H9 (cell line): ENCODE measurements at regions not wholly inside any gene's neighbourhood (a gene's known extent, or its start where the extent isn't known, plus 50 kb on each side); places are given as distances from the start of the nearest gene placed in this dataset.

Experiments used
- DNase-seq: peaks from one replicate; pipeline ENCODE4 v3.0.0-alpha.2; 2017
- H2AFZ ChIP-seq: one replicate; pipeline ENCODE4 v1.6.1; 2013; ENCODE audit warnings: mild to moderate bottlenecking, low read length, control low read depth, moderate library complexity
- H2AK5ac ChIP-seq: 2 replicates; pipeline ENCODE4 v1.6.1; 2013; ENCODE audit warnings: low read length, control low read depth, mixed read lengths; ENCODE audit not compliant: insufficient read length
- H2BK120ac ChIP-seq: one replicate; pipeline ENCODE4 v1.6.1; 2013; ENCODE audit warnings: low read depth, mild to moderate bottlenecking, low read length, control low read depth, inconsistent platforms; ENCODE audit not compliant: poor library complexity, severe bottlenecking
- H2BK12ac ChIP-seq: 2 replicates; pipeline ENCODE4 v1.6.1; 2013; ENCODE audit warnings: low read length, control low read depth, mixed read lengths, low read depth; ENCODE audit not compliant: insufficient read length
- H2BK15ac ChIP-seq: 2 replicates; pipeline ENCODE4 v1.6.1; 2013; ENCODE audit warnings: low read depth, low read length, control low read depth
- H2BK20ac ChIP-seq: one replicate; pipeline ENCODE4 v1.6.1; 2013; ENCODE audit warnings: low read depth, mild to moderate bottlenecking, low read length, control low read depth, inconsistent platforms; ENCODE audit not compliant: poor library complexity, severe bottlenecking
- H2BK5ac ChIP-seq: 2 replicates; pipeline ENCODE4 v1.6.1; 2013; ENCODE audit warnings: low read length, control low read depth, mixed read lengths; ENCODE audit not compliant: insufficient read length
- H3K14ac ChIP-seq: 2 replicates; pipeline ENCODE4 v1.6.1; 2013; ENCODE audit warnings: low read length, control low read depth; ENCODE audit not compliant: insufficient read depth
- H3K18ac ChIP-seq: 2 replicates; pipeline ENCODE4 v1.6.1; 2013; ENCODE audit warnings: low read depth, mild to moderate bottlenecking, mixed read lengths, low read length, control low read depth; ENCODE audit not compliant: insufficient read length
- H3K23ac ChIP-seq: 2 replicates; pipeline ENCODE4 v1.6.1; 2013; ENCODE audit warnings: low read length, control low read depth, mixed read lengths, low read depth; ENCODE audit not compliant: insufficient read length
- H3K23me2 ChIP-seq: 2 replicates; pipeline ENCODE4 v1.6.1; 2013; ENCODE audit warnings: low read depth, mild to moderate bottlenecking, mixed read lengths, low read length, control low read depth; ENCODE audit not compliant: insufficient read length, poor library complexity, severe bottlenecking
- H3K27ac ChIP-seq: 2 replicates; pipeline ENCODE4 v1.5.1; 2013; ENCODE audit warnings: low read length, control low read depth, mixed read lengths, low read depth; ENCODE audit not compliant: insufficient read length
- H3K27me3 ChIP-seq: 2 replicates; pipeline ENCODE4 v1.6.1; 2013; ENCODE audit warnings: low read length, control low read depth, inconsistent platforms; ENCODE audit not compliant: insufficient read depth
- H3K4ac ChIP-seq: 2 replicates; pipeline ENCODE4 v1.6.1; 2013; ENCODE audit warnings: low read depth, mild to moderate bottlenecking, control low read depth, inconsistent platforms, low read length, moderate library complexity
- H3K4me1 ChIP-seq: 2 replicates; pipeline ENCODE4 v1.6.1; 2013; ENCODE audit warnings: low read length, control low read depth, inconsistent platforms; ENCODE audit not compliant: insufficient read depth
- H3K4me2 ChIP-seq: 2 replicates; pipeline ENCODE4 v1.6.1; 2013; ENCODE audit warnings: low read length, control low read depth, mixed read lengths; ENCODE audit not compliant: insufficient read length, insufficient read depth
- H3K56ac ChIP-seq: 2 replicates; pipeline ENCODE4 v1.6.1; 2013; ENCODE audit warnings: low read depth, mild to moderate bottlenecking, mixed read lengths, low read length, control low read depth; ENCODE audit not compliant: insufficient read length
- H3K79me1 ChIP-seq: 2 replicates; pipeline ENCODE4 v1.6.1; 2013; ENCODE audit warnings: low read depth, mild to moderate bottlenecking, moderate library complexity, low read length, control low read depth, inconsistent platforms; ENCODE audit not compliant: insufficient read depth, poor library complexity, severe bottlenecking
- H3K79me2 ChIP-seq: 2 replicates; pipeline ENCODE4 v1.6.1; 2013; ENCODE audit warnings: low read length, control low read depth, inconsistent platforms; ENCODE audit not compliant: insufficient read depth
- H3K9ac ChIP-seq: 2 replicates; pipeline ENCODE4 v1.6.1; 2013; ENCODE audit warnings: low read length, control low read depth, mixed read lengths; ENCODE audit not compliant: insufficient read length; ENCODE audit errors: extremely low read depth
- H3K9me3 ChIP-seq: one replicate; pipeline ENCODE4 v1.6.1; 2013; ENCODE audit warnings: low read depth, low read length, inconsistent platforms; ENCODE audit not compliant: control insufficient read depth
- H3T11ph ChIP-seq: one replicate; pipeline ENCODE4 v1.6.1; 2013; ENCODE audit warnings: mild to moderate bottlenecking, low read length, control low read depth, inconsistent platforms
- H4K20me1 ChIP-seq: one replicate; pipeline ENCODE4 v1.6.1; 2013; ENCODE audit not compliant: control insufficient read depth, insufficient read length, insufficient read depth
- H4K5ac ChIP-seq: 2 replicates; pipeline ENCODE4 v1.6.1; 2013; ENCODE audit warnings: low read depth, mild to moderate bottlenecking, mixed read lengths, low read length, control low read depth; ENCODE audit not compliant: insufficient read length
- H4K8ac ChIP-seq: replicated peaks from 2 replicates; pipeline ENCODE4 v1.6.1; 2013; ENCODE audit warnings: low read length, control low read depth, mixed read lengths, low read depth; ENCODE audit not compliant: insufficient read length
- H4K91ac ChIP-seq: 2 replicates; pipeline ENCODE4 v1.6.1; 2013; ENCODE audit warnings: low read depth, mild to moderate bottlenecking, moderate library complexity, mixed read lengths, low read length, control low read depth; ENCODE audit not compliant: insufficient read length
- H3K27ac Mint-ChIP-seq, 3 experiments: 2 replicates in 2 of 3; 3 replicates in 1 of 3; pipeline ENCODE4 v1.8.0; 2020 to 2021; ENCODE audit warnings: mixed read lengths in 3 of 3, mild to moderate bottlenecking in 1 of 3, moderate library complexity in 1 of 3
- H3K27me3 Mint-ChIP-seq: 2 replicates; pipeline ENCODE4 v1.8.0; 2021; ENCODE audit warnings: low read depth, mild to moderate bottlenecking, moderate library complexity, mixed read lengths
- H3K36me3 Mint-ChIP-seq, 3 experiments: 2 replicates in 2 of 3; 3 replicates in 1 of 3; pipeline ENCODE4 v1.8.0; 2020 to 2021; ENCODE audit warnings: low read depth in 3 of 3, mixed read lengths in 3 of 3; ENCODE audit not compliant: insufficient read depth in 1 of 3
- H3K4me1 Mint-ChIP-seq, 2 experiments: 2 replicates each; pipeline ENCODE4 v1.8.0; 2020; ENCODE audit warnings: mixed read lengths in 2 of 2
- H3K4me3 Mint-ChIP-seq, 2 experiments: 2 replicates in 1 of 2; 3 replicates in 1 of 2; pipeline ENCODE4 v1.8.0; 2020 to 2021; ENCODE audit warnings: mild to moderate bottlenecking in 2 of 2, mixed read lengths in 2 of 2, moderate library complexity in 1 of 2
- H3K9me3 Mint-ChIP-seq, 2 experiments: 2 replicates in 1 of 2; 3 replicates in 1 of 2; pipeline ENCODE4 v1.8.0; 2020; ENCODE audit warnings: mild to moderate bottlenecking in 2 of 2, mixed read lengths in 2 of 2, moderate library complexity in 1 of 2
- WGBS: extraction: QIAGEN DNeasy Blood & Tissue Kit; methylation state at CpG from one replicate; pipeline ENCODE4 v1.1.7; 2013; ENCODE audit warnings: missing lambda C conversion rate, low lambda C conversion rate, mixed read lengths; ENCODE audit not compliant: insufficient read length; ENCODE audit errors: extremely low coverage; 5-methylcytosine and 5-hydroxymethylcytosine counted together
- TF ChIP-seq, protein P1 (sequence below): fragments of 200-600 bp; sonication (generic); conservative IDR thresholded peaks from 3 replicates; pipeline ENCODE4 v1.8.0; 2021; ENCODE audit warnings: antibody characterized with exemption, mild to moderate bottlenecking

DNA sequence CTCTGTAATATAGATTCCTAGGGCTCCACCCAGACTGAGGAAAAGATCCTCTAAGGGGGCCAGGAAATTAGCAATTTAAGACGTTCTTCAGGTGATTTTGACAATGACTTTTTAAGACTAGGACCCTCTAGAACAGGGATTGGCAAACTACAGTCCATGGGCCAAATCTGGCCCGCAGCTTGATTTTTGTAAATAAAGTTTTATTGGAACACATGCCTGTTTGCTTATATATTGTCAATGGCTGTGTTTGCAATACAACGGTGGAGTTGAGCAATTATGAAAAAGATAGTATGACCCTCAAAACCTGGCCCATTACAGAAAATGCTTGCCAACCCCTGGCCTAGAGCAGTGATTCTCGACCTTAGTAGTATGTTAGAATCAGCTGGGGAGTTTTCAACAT, 181.9 kb downstream of the SOX9 start:
- Histone ChIP-seq H3K4me1 (no peaks in the 10 kb centered on the region; the same call in 1 of the 2 replicates), H3K9me3 (no peaks in the 10 kb centered on the region), H3K56ac (no peak overlapping the region), H2BK120ac (no peak overlapping the region), H3K79me1 (no peaks in the 10 kb centered on the region), H3K27me3 (no peaks in the 10 kb centered on the region), H3K14ac (no peak overlapping the region), H3K79me2 (no peaks in the 10 kb centered on the region), H4K5ac (no peak overlapping the region), H4K91ac (no peak overlapping the region), H2BK15ac (no peak overlapping the region), H2BK5ac (no peak overlapping the region), H3K23ac (no peak overlapping the region), H3K18ac (no peak overlapping the region), H3K23me2 (no peaks in the 10 kb centered on the region), H3K27ac (no peak overlapping the region), H3K4me2 (no peak overlapping the region), H2BK12ac (no peak overlapping the region), H3K4ac (no peak overlapping the region), H2AFZ (no peak overlapping the region), H2BK20ac (no peak overlapping the region), H2AK5ac (no peak overlapping the region), H4K8ac (no peak overlapping the region), H3T11ph (no peak overlapping the region), H3K9ac (no peak overlapping the region), H4K20me1 (no peaks in the 10 kb centered on the region)
- peaks cover 5% of the 10 kb centered on the region for H3K27me3 Mint-ChIP-seq
- H3K4me1 Mint-ChIP-seq, result peaks cover 4 to 6% of the 10 kb centered on the region in 2 experiments; a peak in 1 of 4 replicates
- H3K27ac Mint-ChIP-seq, result no peak overlapping the region
- H3K9me3 Mint-ChIP-seq, result no peaks in the 10 kb centered on the region
- no peak overlapping the region for H3K4me3 Mint-ChIP-seq
- H3K36me3 Mint-ChIP-seq, result no peaks in the 10 kb centered on the region
- DNase-seq, result no peak
- WGBS, result no CpG with 5 or more reads among the region's 4 CpGs
- TF ChIP-seq, protein P1, sequence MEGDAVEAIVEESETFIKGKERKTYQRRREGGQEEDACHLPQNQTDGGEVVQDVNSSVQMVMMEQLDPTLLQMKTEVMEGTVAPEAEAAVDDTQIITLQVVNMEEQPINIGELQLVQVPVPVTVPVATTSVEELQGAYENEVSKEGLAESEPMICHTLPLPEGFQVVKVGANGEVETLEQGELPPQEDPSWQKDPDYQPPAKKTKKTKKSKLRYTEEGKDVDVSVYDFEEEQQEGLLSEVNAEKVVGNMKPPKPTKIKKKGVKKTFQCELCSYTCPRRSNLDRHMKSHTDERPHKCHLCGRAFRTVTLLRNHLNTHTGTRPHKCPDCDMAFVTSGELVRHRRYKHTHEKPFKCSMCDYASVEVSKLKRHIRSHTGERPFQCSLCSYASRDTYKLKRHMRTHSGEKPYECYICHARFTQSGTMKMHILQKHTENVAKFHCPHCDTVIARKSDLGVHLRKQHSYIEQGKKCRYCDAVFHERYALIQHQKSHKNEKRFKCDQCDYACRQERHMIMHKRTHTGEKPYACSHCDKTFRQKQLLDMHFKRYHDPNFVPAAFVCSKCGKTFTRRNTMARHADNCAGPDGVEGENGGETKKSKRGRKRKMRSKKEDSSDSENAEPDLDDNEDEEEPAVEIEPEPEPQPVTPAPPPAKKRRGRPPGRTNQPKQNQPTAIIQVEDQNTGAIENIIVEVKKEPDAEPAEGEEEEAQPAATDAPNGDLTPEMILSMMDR, result no peak
